ENCODE measurements at regions not wholly inside any gene's neighbourhood (a gene's known extent, or its start where the extent isn't known, plus 50 kb on each side); places are given as distances from the start of the nearest gene placed in this dataset.
"Not testable (repeated sequence)": the region's sequence is repeated elsewhere in the genome, so short reads cannot be mapped to it uniquely, and the experiment has no call there.

DNA sequence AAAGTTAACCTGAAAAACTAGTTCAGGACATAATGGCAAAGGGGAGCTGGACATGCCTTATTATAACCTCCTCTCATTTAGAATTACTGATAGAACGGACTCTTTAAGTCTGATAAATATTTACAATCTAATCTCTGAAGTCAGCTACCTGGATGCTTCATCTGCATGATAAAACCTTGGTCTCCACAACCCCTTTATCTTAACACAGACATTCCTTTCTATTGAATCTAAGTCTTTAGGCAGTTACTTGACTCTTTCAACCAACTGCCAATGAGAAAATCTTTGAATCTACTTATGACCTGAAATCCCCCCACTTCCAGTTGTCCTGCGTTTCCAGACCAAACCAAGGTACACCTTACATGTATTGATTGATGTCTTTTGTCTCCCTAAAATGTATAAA is 191.2 kb upstream of the LRRTM4 start:
- no peak overlapping the region for H3K4me3 ChIP-seq (ENCODE audit: low read depth, low read length)
- TF ChIP-seq, protein P1, sequence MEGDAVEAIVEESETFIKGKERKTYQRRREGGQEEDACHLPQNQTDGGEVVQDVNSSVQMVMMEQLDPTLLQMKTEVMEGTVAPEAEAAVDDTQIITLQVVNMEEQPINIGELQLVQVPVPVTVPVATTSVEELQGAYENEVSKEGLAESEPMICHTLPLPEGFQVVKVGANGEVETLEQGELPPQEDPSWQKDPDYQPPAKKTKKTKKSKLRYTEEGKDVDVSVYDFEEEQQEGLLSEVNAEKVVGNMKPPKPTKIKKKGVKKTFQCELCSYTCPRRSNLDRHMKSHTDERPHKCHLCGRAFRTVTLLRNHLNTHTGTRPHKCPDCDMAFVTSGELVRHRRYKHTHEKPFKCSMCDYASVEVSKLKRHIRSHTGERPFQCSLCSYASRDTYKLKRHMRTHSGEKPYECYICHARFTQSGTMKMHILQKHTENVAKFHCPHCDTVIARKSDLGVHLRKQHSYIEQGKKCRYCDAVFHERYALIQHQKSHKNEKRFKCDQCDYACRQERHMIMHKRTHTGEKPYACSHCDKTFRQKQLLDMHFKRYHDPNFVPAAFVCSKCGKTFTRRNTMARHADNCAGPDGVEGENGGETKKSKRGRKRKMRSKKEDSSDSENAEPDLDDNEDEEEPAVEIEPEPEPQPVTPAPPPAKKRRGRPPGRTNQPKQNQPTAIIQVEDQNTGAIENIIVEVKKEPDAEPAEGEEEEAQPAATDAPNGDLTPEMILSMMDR (IDR thresholded peaks at IDR 0.05; ENCODE audit: low read depth, low read length, missing control alignments) = no peak

GRCh38 chr2:77720115-77720514 is 197.9 kb upstream of the LRRTM4 start:
- TF ChIP-seq, protein P1 (IDR thresholded peaks at IDR 0.05; ENCODE audit: low read depth, low read length, missing control alignments) = no peak
- DNase-seq (ENCODE audit: low read depth) = no peak
- H3K4me3 ChIP-seq (ENCODE audit: low read depth, low read length) = no peak overlapping the region
- in situ Hi-C loops (cut with HindIII; ENCODE audit: low sequenced_read_pairs) = no loop called here

More for the DNA sequence above, 191.2 kb upstream of the LRRTM4 start:
- in situ Hi-C loops (cut with HindIII; ENCODE audit: low sequenced_read_pairs) = no loop called here
- DNase-seq (ENCODE audit: low read depth) = no peak

DNA sequence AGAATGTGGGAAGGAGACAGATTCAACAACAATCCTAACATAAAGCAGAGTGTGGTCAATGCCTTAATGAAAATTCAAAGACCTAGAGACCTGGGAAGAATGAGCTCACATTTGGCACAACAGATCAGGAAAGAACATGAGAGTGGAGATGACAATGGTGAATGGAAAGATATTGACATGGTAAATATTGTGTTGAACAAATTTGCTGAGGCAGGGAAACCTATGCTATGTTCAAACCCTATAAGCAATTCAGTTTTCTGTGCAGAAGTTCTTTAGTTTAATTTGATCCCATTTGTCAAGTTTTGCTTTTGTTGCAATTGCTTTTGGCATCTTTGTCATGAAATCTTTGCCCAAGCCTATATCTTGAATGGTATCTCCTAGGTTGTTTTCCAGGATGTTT is 199.4 kb upstream of the LRRTM4 start:
- no peak for DNase-seq (ENCODE audit: low read depth)
- TF ChIP-seq, protein P1 (IDR thresholded peaks at IDR 0.05; ENCODE audit: low read depth, low read length, missing control alignments) = no peak
- no peak overlapping the region for H3K4me3 ChIP-seq (ENCODE audit: low read depth, low read length)
- in situ Hi-C loops (cut with HindIII; ENCODE audit: low sequenced_read_pairs) = no loop called here

GRCh38 chr2:77725045-77725444 is 202.9 kb upstream of the LRRTM4 start:
- TF ChIP-seq, protein P1 (IDR thresholded peaks at IDR 0.05; ENCODE audit: low read depth, low read length, missing control alignments) = no peak
- H3K4me3 ChIP-seq (ENCODE audit: low read depth, low read length) = no peak overlapping the region
- in situ Hi-C loops (cut with HindIII; ENCODE audit: low sequenced_read_pairs) = no loop called here
- no peak for DNase-seq (ENCODE audit: low read depth)

- H3K4me3 ChIP-seq (ENCODE audit: low read depth, low read length); in situ Hi-C loops (cut with HindIII; ENCODE audit: low sequenced_read_pairs); DNase-seq (ENCODE audit: low read depth): not testable (repeated sequence)
Measured at GRCh38 chr2:77734662-77735340, 212.6 kb upstream of the LRRTM4 start.

- TF ChIP-seq, protein P1 (IDR thresholded peaks at IDR 0.05; ENCODE audit: low read depth, low read length, missing control alignments) = no peak
- in situ Hi-C loops (cut with HindIII; ENCODE audit: low sequenced_read_pairs) = no loop called here
- DNase-seq (ENCODE audit: low read depth) = no peak
- H3K4me3 ChIP-seq (ENCODE audit: low read depth, low read length) = no peak overlapping the region
Measured at GRCh38 chr2:77737236-77737635, 215.1 kb upstream of the LRRTM4 start.

DNA sequence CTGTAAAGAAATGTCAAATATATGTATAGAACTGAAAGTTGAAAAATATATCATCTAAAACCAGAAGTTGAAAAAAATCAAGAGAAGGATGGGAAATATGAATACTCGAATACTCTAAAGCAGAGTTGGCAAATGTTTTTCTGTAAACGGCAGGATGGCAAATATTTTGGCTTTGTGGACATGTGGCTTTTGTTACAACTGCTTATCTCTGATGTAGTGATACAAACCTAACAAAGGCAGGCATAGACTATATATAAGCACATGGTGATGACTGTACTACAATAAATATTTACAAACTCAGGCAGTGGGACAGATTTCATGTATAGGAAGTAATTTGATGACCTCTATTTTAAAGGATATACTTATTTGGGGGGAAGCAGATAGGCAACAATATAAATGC is 224.6 kb upstream of the LRRTM4 start:
- TF ChIP-seq, protein P1 (IDR thresholded peaks at IDR 0.05; ENCODE audit: low read depth, low read length, missing control alignments) = no peak
- DNase-seq (ENCODE audit: low read depth) = no peak
- in situ Hi-C loops (cut with HindIII; ENCODE audit: low sequenced_read_pairs) = no loop called here
- no peak overlapping the region for H3K4me3 ChIP-seq (ENCODE audit: low read depth, low read length)

GRCh38 chr2:77753710-77754345 is 231.7 kb upstream of the LRRTM4 start:
- DNase-seq (ENCODE audit: low read depth); H3K4me3 ChIP-seq (ENCODE audit: low read depth, low read length); in situ Hi-C loops (cut with HindIII; ENCODE audit: low sequenced_read_pairs): not testable (repeated sequence)
